ENCODE measurements at regions not wholly inside any gene's neighbourhood (a gene's known extent, or its start where the extent isn't known, plus 50 kb on each side); places are given as distances from the start of the nearest gene placed in this dataset.
A peak's percentile ranks its signal among the peaks of the same experiment; 100 is the strongest.

GRCh38 chr15:36265422-36265821 is 314.0 kb upstream of the CDIN1 start:
- DNase-seq (ENCODE audit: low read depth, low spot score) = no peak
- TF ChIP-seq, protein P1, sequence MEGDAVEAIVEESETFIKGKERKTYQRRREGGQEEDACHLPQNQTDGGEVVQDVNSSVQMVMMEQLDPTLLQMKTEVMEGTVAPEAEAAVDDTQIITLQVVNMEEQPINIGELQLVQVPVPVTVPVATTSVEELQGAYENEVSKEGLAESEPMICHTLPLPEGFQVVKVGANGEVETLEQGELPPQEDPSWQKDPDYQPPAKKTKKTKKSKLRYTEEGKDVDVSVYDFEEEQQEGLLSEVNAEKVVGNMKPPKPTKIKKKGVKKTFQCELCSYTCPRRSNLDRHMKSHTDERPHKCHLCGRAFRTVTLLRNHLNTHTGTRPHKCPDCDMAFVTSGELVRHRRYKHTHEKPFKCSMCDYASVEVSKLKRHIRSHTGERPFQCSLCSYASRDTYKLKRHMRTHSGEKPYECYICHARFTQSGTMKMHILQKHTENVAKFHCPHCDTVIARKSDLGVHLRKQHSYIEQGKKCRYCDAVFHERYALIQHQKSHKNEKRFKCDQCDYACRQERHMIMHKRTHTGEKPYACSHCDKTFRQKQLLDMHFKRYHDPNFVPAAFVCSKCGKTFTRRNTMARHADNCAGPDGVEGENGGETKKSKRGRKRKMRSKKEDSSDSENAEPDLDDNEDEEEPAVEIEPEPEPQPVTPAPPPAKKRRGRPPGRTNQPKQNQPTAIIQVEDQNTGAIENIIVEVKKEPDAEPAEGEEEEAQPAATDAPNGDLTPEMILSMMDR (IDR thresholded peaks at IDR 0.05; ENCODE audit: insufficient read depth, low read length, missing control alignments) = no peak
- POLR2A ChIA-PET = no interaction called here
- no peak overlapping the region for H3K4me3 ChIP-seq (ENCODE audit: low read depth, low read length)
- CTCF ChIA-PET = no interaction called here

GRCh38 chr15:36271048-36271447 is 308.4 kb upstream of the CDIN1 start:
- DNase-seq (ENCODE audit: low read depth, low spot score) = no peak
- CTCF ChIA-PET = no interaction called here
- no peak overlapping the region for H3K4me3 ChIP-seq (ENCODE audit: low read depth, low read length)
- POLR2A ChIA-PET = no interaction called here
- TF ChIP-seq, protein P1 (IDR thresholded peaks at IDR 0.05; ENCODE audit: insufficient read depth, low read length, missing control alignments) = no peak

- TF ChIP-seq, protein P1 (IDR thresholded peaks at IDR 0.05; ENCODE audit: insufficient read depth, low read length, missing control alignments) = no peak
- POLR2A ChIA-PET = no interaction called here
- DNase-seq (ENCODE audit: low read depth, low spot score) = no peak
- no peak overlapping the region for H3K4me3 ChIP-seq (ENCODE audit: low read depth, low read length)
- CTCF ChIA-PET = no interaction called here
These were observed 303.8 kb upstream of the CDIN1 start for GRCh38 chr15:36275656-36276055.

DNA sequence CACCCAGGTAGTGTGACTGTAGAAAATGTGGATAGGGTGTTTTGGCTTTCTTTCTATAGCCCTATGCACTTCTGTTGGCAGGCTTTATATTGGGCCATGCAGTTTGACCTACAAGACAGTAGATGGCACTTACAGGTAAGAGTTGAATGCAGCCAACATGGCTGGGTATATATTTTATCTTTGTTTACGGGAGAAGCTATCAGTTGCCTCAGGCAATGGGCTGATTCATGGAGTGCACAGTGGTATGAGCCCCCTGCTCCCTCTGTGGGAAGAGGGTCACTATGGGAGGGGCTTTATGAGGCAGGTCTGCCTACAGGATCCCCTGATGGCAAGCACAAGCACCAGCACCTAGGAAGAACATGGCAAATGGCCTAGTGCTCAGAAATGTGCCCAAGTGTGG is 301.2 kb upstream of the CDIN1 start:
- H3K4me3 ChIP-seq (ENCODE audit: low read depth, low read length) = no peak overlapping the region
- TF ChIP-seq, protein P1 (IDR thresholded peaks at IDR 0.05; ENCODE audit: insufficient read depth, low read length, missing control alignments) = no peak
- ChIA-PET POLR2A (no interaction called here), CTCF (no interaction called here)
- DNase-seq (ENCODE audit: low read depth, low spot score) = no peak

DNA sequence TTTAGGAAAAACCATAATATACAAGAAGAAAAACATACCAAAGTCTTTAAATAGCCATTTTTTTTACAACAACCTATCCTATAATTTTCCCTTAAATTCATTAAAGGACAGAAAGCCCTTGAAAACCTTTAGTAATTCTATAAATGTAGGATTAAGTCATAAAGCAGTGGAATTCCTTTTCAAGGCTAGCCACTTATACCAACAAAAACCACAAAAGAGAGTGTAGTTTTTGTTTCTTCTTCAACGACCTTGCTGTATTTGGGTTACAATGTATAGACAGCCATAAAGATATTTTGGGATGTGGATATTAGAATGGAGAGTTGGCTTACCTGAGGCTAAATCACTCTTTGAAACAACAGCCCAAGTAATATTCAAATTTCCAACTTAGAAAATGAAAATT is 296.6 kb upstream of the CDIN1 start:
- DNase-seq (ENCODE audit: low read depth, low spot score) = no peak
- TF ChIP-seq, protein P1 (IDR thresholded peaks at IDR 0.05; ENCODE audit: insufficient read depth, low read length, missing control alignments) = no peak

GRCh38 chr15:36284911-36285310 is 294.5 kb upstream of the CDIN1 start:
- POLR2A ChIA-PET = no interaction called here
- peak; percentile 9 for DNase-seq (ENCODE audit: low read depth, low spot score)
- CTCF ChIA-PET = no interaction called here
- TF ChIP-seq, protein P1 (IDR thresholded peaks at IDR 0.05; ENCODE audit: insufficient read depth, low read length, missing control alignments) = no peak
- H3K4me3 ChIP-seq (ENCODE audit: low read depth, low read length) = no peak overlapping the region

More for the DNA sequence above, 296.6 kb upstream of the CDIN1 start:
- CTCF ChIA-PET = no interaction called here
- POLR2A ChIA-PET = no interaction called here
- H3K4me3 ChIP-seq (ENCODE audit: low read depth, low read length) = no peak overlapping the region

Data from AG04449 (cell line).